HG03045 (cell line): ENCODE measurements at regions not wholly inside any gene's neighbourhood (a gene's known extent, or its start where the extent isn't known, plus 50 kb on each side); places are given as distances from the start of the nearest gene placed in this dataset.

ENCODE experiments used
- ATAC-seq: cut with Tn5 transposase; IDR thresholded peaks from one replicate; pipeline ENCODE4 v1.9.1; 2021; ENCODE audit warnings: mild to moderate bottlenecking, moderate library complexity; ENCODE audit not compliant: unreplicated experiment

GRCh38 chr2:58686776-58687175 is 445.7 kb upstream of the FANCL start:
- ATAC-seq = no peak

GRCh38 chr2:58680755-58681310 is 439.7 kb upstream of the FANCL start:
- ATAC-seq = no peak

GRCh38 chr2:58677748-58678147 is 436.6 kb upstream of the FANCL start:
- ATAC-seq = no peak

- no peak for ATAC-seq
Observed at GRCh38 chr2:58671675-58672074, 430.6 kb upstream of the FANCL start.

- ATAC-seq = no peak
Observed at GRCh38 chr2:58669998-58670397, 428.9 kb upstream of the FANCL start.

GRCh38 chr2:58667137-58667774 is 426.1 kb upstream of the FANCL start:
- no peak for ATAC-seq

GRCh38 chr2:58666323-58666970 is 425.3 kb upstream of the FANCL start:
- no peak for ATAC-seq

- no peak for ATAC-seq
Observed at GRCh38 chr2:58665154-58665553, 424.0 kb upstream of the FANCL start.

GRCh38 chr2:58664523-58665151 is 423.5 kb upstream of the FANCL start:
- no peak for ATAC-seq

- ATAC-seq = no peak
Observed at GRCh38 chr2:58660046-58660445, 418.9 kb upstream of the FANCL start.

- ATAC-seq = no peak
Observed at GRCh38 chr2:58655152-58655551, 414.0 kb upstream of the FANCL start.

GRCh38 chr2:58651930-58652329 is 410.8 kb upstream of the FANCL start:
- ATAC-seq = no peak

- ATAC-seq = no peak
Observed at GRCh38 chr2:58650781-58651180, 409.7 kb upstream of the FANCL start.

GRCh38 chr2:58649756-58650155 is 408.6 kb upstream of the FANCL start:
- ATAC-seq = no peak

GRCh38 chr2:58645017-58645416 is 403.9 kb upstream of the FANCL start:
- ATAC-seq = no peak

- ATAC-seq = no peak
Observed at GRCh38 chr2:58644451-58644850, 403.3 kb upstream of the FANCL start.

GRCh38 chr2:58641001-58641400 is 399.9 kb upstream of the FANCL start:
- no peak for ATAC-seq

- no peak for ATAC-seq
Observed at GRCh38 chr2:58640042-58640441, 398.9 kb upstream of the FANCL start.

- ATAC-seq = no peak
Observed at GRCh38 chr2:58638256-58638805, 397.2 kb upstream of the FANCL start.

GRCh38 chr2:58636872-58637271 is 395.7 kb upstream of the FANCL start:
- ATAC-seq = no peak

GRCh38 chr2:58635801-58636375 is 394.8 kb upstream of the FANCL start:
- ATAC-seq = no peak
